ENCODE measurements at regions not wholly inside any gene's neighbourhood (a gene's known extent, or its start where the extent isn't known, plus 50 kb on each side); places are given as distances from the start of the nearest gene placed in this dataset.

GRCh38 chr3:159560214-159560979 is 428.2 kb upstream of the IL12A start:
- ATAC-seq, result no peak
- TF ChIP-seq RARB (CRISPR knock-in tag; IDR thresholded peaks at IDR 0.05) (no peak), TOX (CRISPR knock-in tag; IDR thresholded peaks at IDR 0.05; ENCODE audit: borderline replicate concordance) (no peak), CREB5 (CRISPR knock-in tag; IDR thresholded peaks at IDR 0.05; ENCODE audit: low read depth) (no peak)
- TF ChIP-seq, protein P1, sequence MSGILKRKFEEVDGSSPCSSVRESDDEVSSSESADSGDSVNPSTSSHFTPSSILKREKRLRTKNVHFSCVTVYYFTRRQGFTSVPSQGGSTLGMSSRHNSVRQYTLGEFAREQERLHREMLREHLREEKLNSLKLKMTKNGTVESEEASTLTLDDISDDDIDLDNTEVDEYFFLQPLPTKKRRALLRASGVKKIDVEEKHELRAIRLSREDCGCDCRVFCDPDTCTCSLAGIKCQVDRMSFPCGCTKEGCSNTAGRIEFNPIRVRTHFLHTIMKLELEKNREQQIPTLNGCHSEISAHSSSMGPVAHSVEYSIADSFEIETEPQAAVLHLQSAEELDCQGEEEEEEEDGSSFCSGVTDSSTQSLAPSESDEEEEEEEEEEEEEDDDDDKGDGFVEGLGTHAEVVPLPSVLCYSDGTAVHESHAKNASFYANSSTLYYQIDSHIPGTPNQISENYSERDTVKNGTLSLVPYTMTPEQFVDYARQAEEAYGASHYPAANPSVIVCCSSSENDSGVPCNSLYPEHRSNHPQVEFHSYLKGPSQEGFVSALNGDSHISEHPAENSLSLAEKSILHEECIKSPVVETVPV (CRISPR knock-in tag; IDR thresholded peaks at IDR 0.05), result no peak

GRCh38 chr3:159565313-159565712 is 423.3 kb upstream of the IL12A start:
- no peak for ATAC-seq
- no peak for TF ChIP-seq PATZ1 (CRISPR knock-in tag; IDR thresholded peaks at IDR 0.05; ENCODE audit: borderline replicate concordance)
- TF ChIP-seq BACH2 (CRISPR knock-in tag; IDR thresholded peaks at IDR 0.05; ENCODE audit: borderline replicate concordance), result no peak
- no peak for TF ChIP-seq SNAI2 (CRISPR knock-in tag; IDR thresholded peaks at IDR 0.05)
- TF ChIP-seq RARB (CRISPR knock-in tag; IDR thresholded peaks at IDR 0.05), result no peak

DNA sequence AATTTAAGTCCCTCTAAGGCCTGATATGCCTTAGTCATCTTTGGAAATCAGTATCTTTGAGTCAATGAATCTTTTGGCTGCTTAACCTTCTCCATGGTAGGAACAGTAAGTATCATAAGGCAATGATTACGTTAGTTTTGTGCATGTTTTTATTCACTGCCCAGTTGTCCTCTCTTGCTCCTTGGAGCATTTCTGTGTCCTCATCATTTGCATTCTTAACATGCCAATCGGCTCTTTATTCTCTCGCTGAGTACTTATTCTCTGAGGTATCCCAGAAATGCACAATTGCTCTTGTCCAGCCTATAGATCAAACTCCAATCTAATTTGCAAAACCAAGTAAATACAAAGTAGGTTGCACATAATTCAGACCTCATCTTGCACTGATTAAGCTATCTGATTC is 405.0 kb upstream of the IL12A start:
- TF ChIP-seq ZFP3 (CRISPR knock-in tag; IDR thresholded peaks at IDR 0.05) (peak; percentile 32; the same call in 1 of the 2 replicates), SNAI2 (CRISPR knock-in tag; IDR thresholded peaks at IDR 0.05) (peak; percentile 82; the same call in 1 of the 2 replicates), TSHZ2 (CRISPR knock-in tag; IDR thresholded peaks at IDR 0.05) (peak; percentile 71; the same call in 1 of the 2 replicates), ESRRG (CRISPR knock-in tag; IDR thresholded peaks at IDR 0.05) (no peak), CREB5 (CRISPR knock-in tag; IDR thresholded peaks at IDR 0.05; ENCODE audit: low read depth) (peak; percentile 68; the same call in 1 of the 2 replicates), BACH2 (CRISPR knock-in tag; IDR thresholded peaks at IDR 0.05; ENCODE audit: borderline replicate concordance) (no peak), TCF4 (CRISPR knock-in tag; IDR thresholded peaks at IDR 0.05; ENCODE audit: borderline replicate concordance) (peak; percentile 53; the same call in 1 of the 2 replicates), ISL1 (CRISPR knock-in tag; IDR thresholded peaks at IDR 0.05) (peak; percentile 98), ZC3H10 (CRISPR knock-in tag; IDR thresholded peaks at IDR 0.05) (no peak)
- ATAC-seq, result peak; percentile 63

DNA sequence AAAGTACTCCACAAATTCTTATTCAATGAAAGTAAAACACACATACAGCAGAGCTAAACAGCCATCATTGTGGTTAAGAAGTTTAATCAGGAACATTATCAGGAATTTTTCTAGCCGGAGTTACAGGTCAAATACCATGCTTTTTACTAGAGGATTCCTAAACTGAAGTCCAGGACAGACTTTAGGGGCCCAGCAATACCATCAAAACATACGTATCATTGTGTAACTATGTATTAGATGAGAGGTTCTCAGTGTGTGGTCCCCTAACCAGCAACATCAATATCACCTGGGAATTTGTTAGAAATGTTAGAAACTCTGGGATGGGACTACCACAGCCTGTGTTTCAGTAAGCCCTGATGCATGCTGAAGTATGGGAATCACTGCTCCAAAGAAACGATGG is 404.2 kb upstream of the IL12A start:
- ATAC-seq, result no peak; the same call in 2 of the 3 replicates
- no peak for TF ChIP-seq ZNF70 (CRISPR knock-in tag; IDR thresholded peaks at IDR 0.05)
- TF ChIP-seq CSDC2 (CRISPR knock-in tag; IDR thresholded peaks at IDR 0.05), result no peak
- TF ChIP-seq PPARA (CRISPR knock-in tag; IDR thresholded peaks at IDR 0.05; ENCODE audit: borderline replicate concordance), result no peak
- TF ChIP-seq ARNTL (CRISPR knock-in tag; IDR thresholded peaks at IDR 0.05; ENCODE audit: borderline replicate concordance, low read depth), result no peak
- TF ChIP-seq GLIS3 (CRISPR knock-in tag; IDR thresholded peaks at IDR 0.05), result no peak
- no peak for TF ChIP-seq ZC3H10 (CRISPR knock-in tag; IDR thresholded peaks at IDR 0.05)
- TF ChIP-seq OSR1 (CRISPR knock-in tag; IDR thresholded peaks at IDR 0.05), result no peak
- TF ChIP-seq ZFP3 (CRISPR knock-in tag; IDR thresholded peaks at IDR 0.05), result no peak
- no peak for TF ChIP-seq ZNF565 (CRISPR knock-in tag; conservative IDR thresholded peaks at IDR 0.05; ENCODE audit: low read depth)
- TF ChIP-seq TSHZ2 (CRISPR knock-in tag; IDR thresholded peaks at IDR 0.05), result no peak
- TF ChIP-seq TCF4 (CRISPR knock-in tag; IDR thresholded peaks at IDR 0.05; ENCODE audit: borderline replicate concordance), result no peak

Data from SK-N-SH treated with all-trans-retinoic acid at 6 μM for 48 hours (cell line).